Thymus (tissue), 11 donors: ENCODE measurements at regions not wholly inside any gene's neighbourhood (a gene's known extent, or its start where the extent isn't known, plus 50 kb on each side); places are given as distances from the start of the nearest gene placed in this dataset.

Source experiments
- DNase-seq, 9 donors: peaks; one replicate each; pipeline ENCODE4 v3.0.0-alpha.2; 2013; ENCODE audit warnings: low spot score in 9 of 9, low read depth in 6 of 9, missing footprints in 1 of 9
- H3K27ac ChIP-seq, 2 donors: one replicate each; pipeline ENCODE4 v1.5.1; 2013; ENCODE audit warnings: control low read depth in 1 of 2, low read depth in 1 of 2, low read length in 1 of 2, mild to moderate bottlenecking in 1 of 2, moderate library complexity in 1 of 2
- H3K27me3 ChIP-seq, 2 donors: one replicate each; pipeline ENCODE4 v1.5.1; 2013; ENCODE audit warnings: low read length in 1 of 2; ENCODE audit not compliant: control insufficient read depth in 2 of 2, insufficient read depth in 1 of 2
- H3K36me3 ChIP-seq, 2 donors: one replicate each; pipeline ENCODE4 v1.5.1; 2013; ENCODE audit warnings: low read length in 1 of 2, mild to moderate bottlenecking in 1 of 2, moderate library complexity in 1 of 2; ENCODE audit not compliant: control insufficient read depth in 2 of 2, insufficient read depth in 2 of 2
- H3K4me1 ChIP-seq, 2 donors: one replicate each; pipeline ENCODE4 v1.5.1; 2013; ENCODE audit warnings: low read length in 2 of 2; ENCODE audit not compliant: control insufficient read depth in 2 of 2, insufficient read depth in 2 of 2
- H3K4me3 ChIP-seq, 2 donors: one replicate each; pipeline ENCODE4 v1.5.1; 2013; ENCODE audit warnings: low read length in 2 of 2, control low read depth in 1 of 2, mild to moderate bottlenecking in 1 of 2
- H3K9me3 ChIP-seq, 2 donors: one replicate each; pipeline ENCODE4 v1.5.1; 2013; ENCODE audit warnings: low read length in 1 of 2, mild to moderate bottlenecking in 1 of 2; ENCODE audit not compliant: control insufficient read depth in 2 of 2, insufficient read depth in 1 of 2
- WGBS: extraction: QIAGEN DNeasy Blood & Tissue Kit; methylation state at CpG from one replicate; pipeline ENCODE4 v1.1.7; 2013; 5-methylcytosine and 5-hydroxymethylcytosine counted together
- donor health status: healthy.

- H3K4me3 ChIP-seq, result no peak overlapping the region
- H3K27ac ChIP-seq, result no peak overlapping the region
- no peaks in the 10 kb centered on the region for H3K4me1 ChIP-seq
- 89% methylated on average over 16 of the region's 16 CpGs for WGBS
- no peaks in the 10 kb centered on the region for H3K36me3 ChIP-seq
- DNase-seq, result no peak
- H3K9me3 ChIP-seq, result peaks cover 0 to under 1% of the 10 kb centered on the region in 2 donors
- no peaks in the 10 kb centered on the region for H3K27me3 ChIP-seq
Measured at GRCh38 chr5:3337812-3338541, 257.7 kb upstream of the IRX1 start.

- WGBS, result 82% methylated on average over 11 of the region's 11 CpGs
- Histone ChIP-seq H3K4me3 (no peak overlapping the region), H3K36me3 (no peaks in the 10 kb centered on the region), H3K27ac (no peak overlapping the region), H3K4me1 (no peaks in the 10 kb centered on the region), H3K27me3 (no peaks in the 10 kb centered on the region), H3K9me3 (peaks cover 0 to 1% of the 10 kb centered on the region in 2 donors)
- DNase-seq, result no peak
Measured at GRCh38 chr5:3336666-3337065, 259.0 kb upstream of the IRX1 start.

DNA sequence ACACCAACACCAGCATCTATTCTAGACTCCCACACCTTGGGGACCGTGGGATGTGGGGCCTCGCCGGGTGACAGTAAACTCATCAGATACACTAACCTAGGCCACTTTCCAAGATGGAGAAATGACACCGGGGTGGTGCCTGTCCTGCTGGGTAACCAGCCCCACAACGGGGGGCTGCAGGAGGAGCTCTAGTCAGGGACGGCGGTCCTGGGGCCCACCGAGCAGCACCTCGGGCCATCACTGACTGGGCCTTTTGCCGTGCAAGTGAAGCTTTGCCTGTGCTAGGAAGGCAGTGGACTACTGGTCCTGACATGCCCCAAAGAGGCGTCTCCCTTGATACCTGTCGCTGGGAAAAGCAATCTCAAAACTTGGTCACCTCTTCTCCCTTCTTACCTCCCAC is 260.3 kb upstream of the IRX1 start:
- Histone ChIP-seq H3K4me3 (no peak overlapping the region), H3K4me1 (no peaks in the 10 kb centered on the region), H3K36me3 (no peaks in the 10 kb centered on the region), H3K27ac (no peak overlapping the region), H3K9me3 (peaks cover 0 to 1% of the 10 kb centered on the region in 2 donors), H3K27me3 (no peaks in the 10 kb centered on the region)
- DNase-seq, result no peak
- 81% methylated on average over 12 of the region's 12 CpGs for WGBS

GRCh38 chr5:3333836-3334235 is 261.8 kb upstream of the IRX1 start:
- Histone ChIP-seq H3K9me3 (peaks cover 0 to 1% of the 10 kb centered on the region in 2 donors), H3K27me3 (no peaks in the 10 kb centered on the region), H3K4me3 (no peak overlapping the region), H3K4me1 (no peaks in the 10 kb centered on the region), H3K36me3 (no peaks in the 10 kb centered on the region), H3K27ac (no peak overlapping the region)
- no peak for DNase-seq
- WGBS, result 92% methylated on average over 8 of the region's 8 CpGs

DNA sequence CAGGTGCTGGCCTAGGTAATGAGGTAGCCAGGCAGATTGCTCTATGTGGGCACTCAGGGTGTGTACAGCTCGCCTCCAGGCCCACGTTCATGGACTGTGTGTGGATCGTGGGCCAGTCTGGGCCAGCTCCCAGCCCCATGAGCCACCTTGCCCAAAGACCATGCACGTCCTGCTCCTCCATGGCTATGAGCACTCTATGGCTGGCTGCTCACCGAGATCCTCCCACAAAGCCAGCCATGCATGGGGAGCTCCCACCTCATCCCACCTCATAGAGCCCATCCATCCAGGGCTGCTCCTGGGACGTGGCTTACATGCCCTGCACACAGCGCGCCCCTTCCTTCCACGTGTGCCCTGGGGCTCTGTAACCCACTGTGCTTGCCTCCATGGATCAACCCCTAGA is 262.5 kb upstream of the IRX1 start:
- Histone ChIP-seq H3K27me3 (no peaks in the 10 kb centered on the region), H3K4me1 (no peaks in the 10 kb centered on the region), H3K9me3 (peaks cover 0 to 1% of the 10 kb centered on the region in 2 donors), H3K36me3 (no peaks in the 10 kb centered on the region), H3K27ac (no peak overlapping the region), H3K4me3 (no peak overlapping the region)
- no peak for DNase-seq
- WGBS, result 92% methylated on average over 9 of the region's 9 CpGs

DNA sequence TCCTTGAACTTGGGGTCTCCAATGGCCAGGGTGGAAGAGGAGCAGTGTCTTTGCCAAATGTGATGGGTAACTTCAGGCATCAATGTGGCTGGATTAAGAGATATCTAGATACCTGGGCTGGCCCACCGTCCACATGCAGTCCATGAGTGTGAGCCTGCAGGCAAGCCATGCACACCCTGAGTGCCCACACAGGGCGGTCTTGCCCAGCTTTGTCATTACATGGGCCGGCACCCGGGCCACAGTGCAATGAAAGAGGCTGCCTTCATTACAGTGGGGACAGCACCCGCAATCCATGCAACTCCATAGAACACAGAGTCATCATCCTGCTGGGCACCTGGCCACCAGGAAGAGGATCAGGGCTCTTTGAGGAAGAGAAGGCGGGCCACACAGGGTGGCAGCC is 263.8 kb upstream of the IRX1 start:
- H3K9me3 ChIP-seq, result peaks cover 0 to 1% of the 10 kb centered on the region in 2 donors
- no peak overlapping the region for H3K27ac ChIP-seq
- H3K36me3 ChIP-seq, result no peaks in the 10 kb centered on the region
- no peak overlapping the region for H3K4me3 ChIP-seq
- no peaks in the 10 kb centered on the region for H3K27me3 ChIP-seq
- H3K4me1 ChIP-seq, result no peaks in the 10 kb centered on the region
- DNase-seq, result no peak
- 88% methylated on average over 6 of the region's 6 CpGs for WGBS

- 92% methylated on average over 6 of the region's 6 CpGs for WGBS
- Histone ChIP-seq H3K4me3 (no peak overlapping the region), H3K4me1 (no peaks in the 10 kb centered on the region), H3K36me3 (no peaks in the 10 kb centered on the region), H3K27ac (no peak overlapping the region), H3K9me3 (peaks cover 0 to 1% of the 10 kb centered on the region in 2 donors), H3K27me3 (no peaks in the 10 kb centered on the region)
- no peak for DNase-seq
Measured at GRCh38 chr5:3330442-3330841, 265.2 kb upstream of the IRX1 start.

- H3K27me3 ChIP-seq, result no peaks in the 10 kb centered on the region
- no peak for DNase-seq
- WGBS, result 83% methylated on average over 4 of the region's 4 CpGs
Measured at GRCh38 chr5:3329427-3329826, 266.2 kb upstream of the IRX1 start.

DNA sequence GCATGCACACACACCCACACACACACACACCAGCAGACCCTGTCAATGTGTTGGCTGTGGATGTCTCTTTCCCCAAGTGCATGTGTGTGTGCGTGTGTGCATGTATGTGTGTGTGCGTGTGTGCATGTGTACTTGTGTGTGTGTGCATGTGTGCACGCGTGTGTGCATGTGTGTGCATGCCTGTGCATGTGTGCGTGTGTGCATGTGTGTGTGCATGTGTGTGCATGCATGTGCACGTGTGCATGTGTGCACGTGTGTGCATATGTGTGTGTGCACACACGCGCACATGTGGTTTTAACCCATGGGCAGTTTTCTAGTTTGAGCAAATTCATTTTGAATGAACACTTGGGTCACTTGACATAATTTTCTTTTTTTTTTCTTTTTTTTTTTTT is 268.8 kb upstream of the IRX1 start:
- Histone ChIP-seq H3K4me1 (no peaks in the 10 kb centered on the region), H3K27ac (no peak overlapping the region), H3K36me3 (no peaks in the 10 kb centered on the region), H3K4me3 (no peak overlapping the region), H3K9me3 (peaks cover 0 to 19% of the 10 kb centered on the region in 2 donors), H3K27me3 (no peaks in the 10 kb centered on the region)
- DNase-seq, result no peak
- WGBS, result 90% methylated on average over 9 of the region's 9 CpGs

More at GRCh38 chr5:3329427-3329826, 266.2 kb upstream of the IRX1 start:
- Histone ChIP-seq H3K4me3 (no peak overlapping the region), H3K27ac (no peak overlapping the region), H3K9me3 (peaks cover 1 to 5% of the 10 kb centered on the region in 2 donors), H3K4me1 (no peaks in the 10 kb centered on the region), H3K36me3 (no peaks in the 10 kb centered on the region)
